HG03025 (cell line): ENCODE measurements at regions not wholly inside any gene's neighbourhood (a gene's known extent, or its start where the extent isn't known, plus 50 kb on each side); places are given as distances from the start of the nearest gene placed in this dataset.

Experiments
- ATAC-seq: cut with Tn5 transposase; IDR thresholded peaks from one replicate; pipeline ENCODE4 v1.9.1; 2021; ENCODE audit warnings: mild to moderate bottlenecking, moderate library complexity; ENCODE audit not compliant: unreplicated experiment, low FRiP score

GRCh38 chr17:70622368-70623260 lies 453.3 kb downstream of the KCNJ2 start:
- ATAC-seq: no peak

- ATAC-seq: no peak
These were observed 454.9 kb downstream of the KCNJ2 start for GRCh38 chr17:70624211-70624610.

GRCh38 chr17:70629902-70630301 lies 460.6 kb downstream of the KCNJ2 start:
- ATAC-seq: no peak

- no peak for ATAC-seq
These were observed 467.3 kb downstream of the KCNJ2 start for GRCh38 chr17:70636517-70637133.

- no peak for ATAC-seq
These were observed 472.7 kb downstream of the KCNJ2 start for GRCh38 chr17:70642059-70642458.

GRCh38 chr17:70644096-70644495 lies 474.8 kb downstream of the KCNJ2 start:
- ATAC-seq: no peak

- no peak for ATAC-seq
These were observed 477.3 kb downstream of the KCNJ2 start for GRCh38 chr17:70646673-70647072.

GRCh38 chr17:70648166-70648565 lies 478.8 kb downstream of the KCNJ2 start:
- ATAC-seq: no peak

- no peak for ATAC-seq
These were observed 484.5 kb downstream of the KCNJ2 start for GRCh38 chr17:70653850-70654249.

GRCh38 chr17:70654706-70655105 lies 485.4 kb downstream of the KCNJ2 start:
- ATAC-seq: no peak

GRCh38 chr17:70655176-70655958 lies 486.0 kb downstream of the KCNJ2 start:
- ATAC-seq: no peak

GRCh38 chr17:70658317-70658716 lies 489.0 kb downstream of the KCNJ2 start:
- ATAC-seq: no peak

- no peak for ATAC-seq
These were observed 489.5 kb downstream of the KCNJ2 start for GRCh38 chr17:70658840-70659239.

GRCh38 chr17:70661342-70662222 lies 492.2 kb downstream of the KCNJ2 start:
- ATAC-seq: no peak

GRCh38 chr17:70668276-70668937 lies 499.1 kb downstream of the KCNJ2 start:
- no peak for ATAC-seq

- ATAC-seq: no peak
These were observed 499.8 kb downstream of the KCNJ2 start for GRCh38 chr17:70668938-70669778.

- ATAC-seq: no peak
These were observed 504.7 kb downstream of the KCNJ2 start for GRCh38 chr17:70674061-70674460.

- no peak for ATAC-seq
These were observed 505.8 kb downstream of the KCNJ2 start for GRCh38 chr17:70675070-70675590.
